22Rv1 (cell line): ENCODE measurements at regions not wholly inside any gene's neighbourhood (a gene's known extent, or its start where the extent isn't known, plus 50 kb on each side); places are given as distances from the start of the nearest gene placed in this dataset.
"Not testable (repeated sequence)": the region's sequence is repeated elsewhere in the genome, so short reads cannot be mapped to it uniquely, and the experiment has no call there.

Source experiments
- H3K27ac ChIP-seq: fragments of 450-650 bp; 2 replicates; pipeline ENCODE4 v1.5.1; 2017
- ZFX ChIP-seq: fragments of 450-650 bp; IDR thresholded peaks from 2 replicates; pipeline ENCODE4 v1.6.1; 2017; ENCODE audit warnings: antibody characterized with exemption, borderline replicate concordance
- TF ChIP-seq, protein P1 (sequence below): fragments of 450-650 bp; IDR thresholded peaks from 2 replicates; pipeline ENCODE4 v1.5.1; 2017; ENCODE audit warnings: mild to moderate bottlenecking

DNA sequence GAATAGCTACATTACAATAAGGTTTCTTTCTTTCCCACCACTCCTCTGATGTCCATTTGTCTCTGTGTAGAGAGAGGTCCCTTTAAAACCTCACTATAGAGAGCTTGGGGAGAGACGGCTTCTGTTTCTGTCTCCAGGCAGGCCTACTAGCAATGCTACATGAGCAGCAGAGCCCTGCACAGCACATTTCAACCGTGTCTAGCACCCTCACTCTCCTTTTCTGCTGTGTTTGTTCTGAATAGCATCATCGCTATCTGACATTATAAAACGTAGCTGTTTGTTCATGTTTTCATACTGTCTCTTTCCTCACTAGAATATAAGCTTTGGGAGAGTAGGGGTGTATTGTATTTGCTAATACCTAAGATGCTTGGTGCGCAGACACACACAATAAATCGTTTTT, 487.8 kb upstream of the DPP6 start:
- TF ChIP-seq, protein P1, sequence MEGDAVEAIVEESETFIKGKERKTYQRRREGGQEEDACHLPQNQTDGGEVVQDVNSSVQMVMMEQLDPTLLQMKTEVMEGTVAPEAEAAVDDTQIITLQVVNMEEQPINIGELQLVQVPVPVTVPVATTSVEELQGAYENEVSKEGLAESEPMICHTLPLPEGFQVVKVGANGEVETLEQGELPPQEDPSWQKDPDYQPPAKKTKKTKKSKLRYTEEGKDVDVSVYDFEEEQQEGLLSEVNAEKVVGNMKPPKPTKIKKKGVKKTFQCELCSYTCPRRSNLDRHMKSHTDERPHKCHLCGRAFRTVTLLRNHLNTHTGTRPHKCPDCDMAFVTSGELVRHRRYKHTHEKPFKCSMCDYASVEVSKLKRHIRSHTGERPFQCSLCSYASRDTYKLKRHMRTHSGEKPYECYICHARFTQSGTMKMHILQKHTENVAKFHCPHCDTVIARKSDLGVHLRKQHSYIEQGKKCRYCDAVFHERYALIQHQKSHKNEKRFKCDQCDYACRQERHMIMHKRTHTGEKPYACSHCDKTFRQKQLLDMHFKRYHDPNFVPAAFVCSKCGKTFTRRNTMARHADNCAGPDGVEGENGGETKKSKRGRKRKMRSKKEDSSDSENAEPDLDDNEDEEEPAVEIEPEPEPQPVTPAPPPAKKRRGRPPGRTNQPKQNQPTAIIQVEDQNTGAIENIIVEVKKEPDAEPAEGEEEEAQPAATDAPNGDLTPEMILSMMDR = no peak
- TF ChIP-seq ZFX = no peak

DNA sequence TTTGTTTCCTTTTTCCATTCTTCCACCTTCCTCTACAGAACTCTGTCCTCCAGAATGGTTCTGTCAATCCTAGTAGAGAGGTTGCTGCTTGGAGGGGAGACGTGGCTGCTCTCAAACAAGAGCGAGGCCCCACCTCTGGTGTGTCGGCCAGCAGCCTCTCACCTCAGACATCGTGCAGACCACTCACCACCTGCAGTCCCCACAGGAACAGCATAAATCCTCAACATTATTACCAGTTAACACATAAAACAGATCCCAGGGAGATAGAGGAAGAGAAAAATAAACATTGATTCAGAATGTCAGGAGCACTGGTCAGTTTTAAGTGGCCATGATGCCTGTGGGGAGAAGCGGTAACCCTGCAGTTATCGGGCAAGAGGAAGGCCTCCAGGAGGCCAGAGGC, 485.9 kb upstream of the DPP6 start:
- H3K27ac ChIP-seq = no peak overlapping the region
- TF ChIP-seq, protein P1 = no peak
- TF ChIP-seq ZFX = no peak

More for the DNA sequence above, 487.8 kb upstream of the DPP6 start:
- H3K27ac ChIP-seq = no peak overlapping the region

DNA sequence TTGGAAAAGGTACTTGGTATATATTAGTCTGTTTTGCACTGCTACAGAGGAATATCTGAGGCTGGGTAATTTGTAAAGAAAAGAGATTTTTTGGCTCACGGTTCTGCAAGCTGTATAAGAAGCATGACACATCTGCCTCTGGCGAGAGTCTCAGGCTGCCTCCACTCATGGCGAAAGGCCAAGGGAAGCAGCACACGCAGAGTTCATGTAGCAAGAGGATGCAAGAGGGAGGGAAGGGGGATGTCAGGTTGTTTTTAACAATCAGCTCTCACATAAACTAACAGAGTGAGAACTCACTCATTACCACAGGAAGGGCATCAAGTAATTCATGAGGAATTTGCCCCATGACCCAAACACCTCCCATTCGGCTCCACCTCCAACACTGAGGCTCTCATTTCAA, 484.8 kb upstream of the DPP6 start:
- H3K27ac ChIP-seq = no peak overlapping the region
- TF ChIP-seq ZFX = no peak
- TF ChIP-seq, protein P1 = no peak

DNA sequence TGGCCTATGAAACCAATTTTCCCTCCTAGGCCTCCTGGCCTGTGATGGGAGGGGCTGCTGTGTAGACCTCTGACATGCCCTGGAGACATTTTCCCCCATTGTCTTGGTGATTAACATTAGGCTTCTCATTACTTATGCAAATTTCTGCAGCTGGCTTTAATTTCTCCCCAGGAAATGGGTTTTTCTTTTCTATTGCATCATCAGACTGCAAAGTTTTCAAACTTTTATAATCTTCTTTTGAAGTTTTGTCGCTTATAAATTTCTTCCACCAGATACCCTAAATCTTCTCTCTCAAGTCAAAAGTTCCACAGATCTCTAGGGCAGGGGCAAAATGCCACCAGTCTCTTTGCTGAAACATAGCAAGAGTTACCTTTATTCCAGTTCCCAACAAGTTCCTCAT, 482.7 kb upstream of the DPP6 start:
- not testable (repeated sequence) for H3K27ac ChIP-seq

DNA sequence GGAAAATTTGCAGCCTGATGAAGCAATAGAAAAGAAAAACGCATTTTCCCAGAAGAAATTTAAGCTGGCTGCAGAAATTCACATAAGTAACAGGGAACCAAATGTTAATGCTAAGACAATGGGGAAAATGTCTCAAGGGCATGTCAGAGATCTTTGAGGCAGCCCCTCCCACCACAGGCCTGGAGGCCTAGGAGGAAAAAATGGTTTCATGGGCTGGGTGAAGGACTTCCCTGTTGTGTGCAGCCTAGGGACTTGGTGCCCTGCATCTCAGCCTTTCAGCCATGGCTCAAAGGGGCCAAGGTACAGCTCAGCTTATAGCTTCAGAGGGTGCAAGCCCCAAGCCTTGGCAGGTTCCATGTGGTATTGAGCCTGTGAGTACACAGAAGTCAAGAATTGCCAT, 476.1 kb upstream of the DPP6 start:
- H3K27ac ChIP-seq = no peak overlapping the region
- TF ChIP-seq, protein P1 = no peak
- no peak for TF ChIP-seq ZFX

DNA sequence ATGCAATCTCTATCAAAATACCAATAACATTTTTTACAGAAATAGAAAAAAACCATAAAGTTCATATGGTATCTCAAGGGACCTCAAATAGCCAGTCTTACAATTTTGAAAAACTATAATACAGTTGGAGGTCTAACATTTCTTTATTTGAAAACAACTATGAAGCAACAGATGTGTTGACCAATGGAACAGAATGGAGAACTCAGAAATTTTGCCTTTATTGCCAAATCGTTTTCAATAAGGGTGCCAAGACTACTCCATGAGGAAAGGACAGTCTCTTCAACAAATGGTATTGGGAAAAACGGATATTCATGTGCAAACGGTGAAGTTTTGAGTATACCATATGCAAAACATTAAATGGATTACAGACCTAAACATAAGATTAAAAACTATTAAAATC, 470.8 kb upstream of the DPP6 start:
- TF ChIP-seq ZFX = no peak
- TF ChIP-seq, protein P1 = no peak
- H3K27ac ChIP-seq = no peak overlapping the region

DNA sequence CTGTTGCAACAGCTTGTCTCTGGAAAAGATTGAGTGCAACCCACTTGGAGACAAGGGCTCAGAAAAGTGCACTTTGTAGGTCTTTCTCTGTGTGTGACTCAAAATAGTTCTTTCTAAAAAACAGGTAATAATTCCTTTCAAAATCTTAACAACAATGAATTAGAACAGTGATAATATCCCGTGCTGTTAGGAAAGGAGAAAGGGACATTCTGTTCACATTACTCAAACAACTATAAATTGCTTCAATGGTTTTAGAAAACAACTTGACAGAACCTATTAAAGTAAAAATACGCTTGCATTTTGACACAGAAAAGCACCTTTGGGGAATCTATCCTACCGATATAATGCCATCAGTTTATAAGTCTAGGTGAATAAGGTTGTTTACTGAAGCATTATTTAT, 468.1 kb upstream of the DPP6 start:
- TF ChIP-seq, protein P1 = no peak
- no peak for TF ChIP-seq ZFX
- no peak overlapping the region for H3K27ac ChIP-seq

DNA sequence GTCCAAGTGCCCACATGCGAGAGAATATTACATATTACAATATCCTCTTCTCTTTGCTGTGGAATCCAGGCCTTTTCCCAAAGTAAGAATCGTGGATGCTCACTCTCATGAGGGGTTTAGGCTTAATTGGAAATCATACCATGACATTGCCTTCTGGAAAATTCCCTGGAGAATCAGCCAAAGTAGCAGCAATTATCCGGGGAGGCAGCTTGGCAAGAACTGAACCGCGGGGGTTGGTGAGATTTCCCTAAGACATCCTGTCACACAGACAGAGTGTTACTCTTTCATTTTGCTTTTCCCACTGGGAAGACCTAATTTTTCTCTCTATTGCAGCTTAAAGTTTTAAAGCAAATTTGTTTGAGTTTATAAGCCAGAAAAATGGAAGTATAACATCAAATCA, 463.6 kb upstream of the DPP6 start:
- no peak overlapping the region for H3K27ac ChIP-seq
- TF ChIP-seq, protein P1 = no peak
- no peak for TF ChIP-seq ZFX
